ENCODE measurements at regions not wholly inside any gene's neighbourhood (a gene's known extent, or its start where the extent isn't known, plus 50 kb on each side); places are given as distances from the start of the nearest gene placed in this dataset.

GRCh38 chr22:23484651-23485050, 95.4 kb downstream of the IGLL1 start:
- TF ChIP-seq CTCF (IDR thresholded peaks at IDR 0.05) (no peak), POLR2A (IDR thresholded peaks at IDR 0.05) (no peak)

Measured in body of pancreas (tissue), 4 donors.